ENCODE measurements at regions not wholly inside any gene's neighbourhood (a gene's known extent, or its start where the extent isn't known, plus 50 kb on each side); places are given as distances from the start of the nearest gene placed in this dataset.

DNA sequence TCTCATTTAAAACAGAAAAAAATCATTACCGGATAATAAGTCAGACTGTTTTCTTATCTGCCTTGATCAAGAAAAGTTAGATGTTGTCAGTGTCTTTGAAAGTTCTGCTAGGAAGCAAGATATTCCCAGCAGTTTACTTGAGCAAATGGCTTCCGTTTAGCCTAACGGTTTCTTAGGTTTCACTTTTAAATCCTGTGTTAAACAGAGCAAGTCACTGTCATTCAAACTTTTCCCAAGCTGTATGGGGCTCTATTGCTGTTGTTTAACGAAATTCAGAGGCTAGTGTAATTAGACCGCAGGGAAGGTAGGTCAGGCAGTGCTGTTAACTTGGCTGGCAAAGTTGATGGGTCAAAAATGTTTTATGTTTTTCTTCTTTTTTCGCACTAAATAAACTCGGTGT is 80.3 kb upstream of the NEIL3 start:
- TF ChIP-seq TAF1 (IDR thresholded peaks at IDR 0.05; ENCODE audit: borderline replicate concordance, insufficient read depth, low read length) (no peak), SIN3A (IDR thresholded peaks at IDR 0.05; ENCODE audit: borderline replicate concordance, insufficient read depth, low read length) (no peak), FOXP2 (optimal IDR thresholded peaks at IDR 0.05; ENCODE audit: borderline replicate concordance, extremely low read depth, extremely low read length, insufficient read depth) (no peak), POLR2AphosphoS5 (IDR thresholded peaks at IDR 0.05; ENCODE audit: low read depth, low read length) (no peak)
- TF ChIP-seq, protein P1, sequence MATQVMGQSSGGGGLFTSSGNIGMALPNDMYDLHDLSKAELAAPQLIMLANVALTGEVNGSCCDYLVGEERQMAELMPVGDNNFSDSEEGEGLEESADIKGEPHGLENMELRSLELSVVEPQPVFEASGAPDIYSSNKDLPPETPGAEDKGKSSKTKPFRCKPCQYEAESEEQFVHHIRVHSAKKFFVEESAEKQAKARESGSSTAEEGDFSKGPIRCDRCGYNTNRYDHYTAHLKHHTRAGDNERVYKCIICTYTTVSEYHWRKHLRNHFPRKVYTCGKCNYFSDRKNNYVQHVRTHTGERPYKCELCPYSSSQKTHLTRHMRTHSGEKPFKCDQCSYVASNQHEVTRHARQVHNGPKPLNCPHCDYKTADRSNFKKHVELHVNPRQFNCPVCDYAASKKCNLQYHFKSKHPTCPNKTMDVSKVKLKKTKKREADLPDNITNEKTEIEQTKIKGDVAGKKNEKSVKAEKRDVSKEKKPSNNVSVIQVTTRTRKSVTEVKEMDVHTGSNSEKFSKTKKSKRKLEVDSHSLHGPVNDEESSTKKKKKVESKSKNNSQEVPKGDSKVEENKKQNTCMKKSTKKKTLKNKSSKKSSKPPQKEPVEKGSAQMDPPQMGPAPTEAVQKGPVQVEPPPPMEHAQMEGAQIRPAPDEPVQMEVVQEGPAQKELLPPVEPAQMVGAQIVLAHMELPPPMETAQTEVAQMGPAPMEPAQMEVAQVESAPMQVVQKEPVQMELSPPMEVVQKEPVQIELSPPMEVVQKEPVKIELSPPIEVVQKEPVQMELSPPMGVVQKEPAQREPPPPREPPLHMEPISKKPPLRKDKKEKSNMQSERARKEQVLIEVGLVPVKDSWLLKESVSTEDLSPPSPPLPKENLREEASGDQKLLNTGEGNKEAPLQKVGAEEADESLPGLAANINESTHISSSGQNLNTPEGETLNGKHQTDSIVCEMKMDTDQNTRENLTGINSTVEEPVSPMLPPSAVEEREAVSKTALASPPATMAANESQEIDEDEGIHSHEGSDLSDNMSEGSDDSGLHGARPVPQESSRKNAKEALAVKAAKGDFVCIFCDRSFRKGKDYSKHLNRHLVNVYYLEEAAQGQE (IDR thresholded peaks at IDR 0.05; ENCODE audit: insufficient read depth in 1 of 2, low read depth in 2 of 2, low read length in 2 of 2), result no peak

DNA sequence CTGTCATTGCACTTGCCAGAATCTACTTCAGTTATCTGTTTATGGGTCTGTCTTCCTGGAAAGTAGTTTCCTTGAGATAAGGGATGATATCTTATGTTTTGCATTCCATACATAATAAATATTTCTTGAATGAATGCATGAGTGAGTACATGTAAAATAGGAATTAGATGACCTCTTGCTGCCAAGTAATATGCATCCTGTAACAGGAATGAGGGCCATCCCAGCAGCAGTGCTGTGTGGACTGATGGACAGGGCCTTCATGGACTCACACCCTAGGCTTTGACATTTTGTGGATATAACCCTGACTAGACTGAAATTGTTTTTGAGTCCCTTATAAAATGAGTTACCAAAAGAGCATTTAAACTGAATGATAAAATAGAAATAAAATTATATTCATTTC is 77.2 kb upstream of the NEIL3 start:
- TF ChIP-seq, protein P1 (IDR thresholded peaks at IDR 0.05; ENCODE audit: insufficient read depth in 1 of 2, low read depth in 2 of 2, low read length in 2 of 2), result no peak
- TF ChIP-seq SIN3A (IDR thresholded peaks at IDR 0.05; ENCODE audit: borderline replicate concordance, insufficient read depth, low read length) (no peak), POLR2AphosphoS5 (IDR thresholded peaks at IDR 0.05; ENCODE audit: low read depth, low read length) (no peak), TAF1 (IDR thresholded peaks at IDR 0.05; ENCODE audit: borderline replicate concordance, insufficient read depth, low read length) (no peak), FOXP2 (optimal IDR thresholded peaks at IDR 0.05; ENCODE audit: borderline replicate concordance, extremely low read depth, extremely low read length, insufficient read depth) (no peak)

DNA sequence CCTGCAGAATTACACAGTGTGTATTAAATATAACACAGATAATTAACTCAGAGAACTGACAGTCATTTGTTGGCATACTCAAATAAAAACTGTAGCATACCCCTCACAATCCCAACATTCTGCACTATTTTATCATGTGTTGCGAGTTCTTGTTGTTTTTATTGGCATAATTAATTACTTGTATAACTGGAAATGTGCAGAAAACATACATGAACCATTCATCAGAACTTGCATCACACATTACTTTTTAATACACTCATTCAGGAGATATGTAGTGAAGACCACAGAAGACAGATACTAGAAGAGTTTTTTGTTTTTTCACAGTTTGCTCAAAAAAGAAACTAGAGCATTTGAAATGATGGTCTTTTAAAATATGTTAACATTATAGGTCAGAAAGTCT is 74.6 kb upstream of the NEIL3 start:
- TF ChIP-seq FOXP2 (optimal IDR thresholded peaks at IDR 0.05; ENCODE audit: borderline replicate concordance, extremely low read depth, extremely low read length, insufficient read depth), result no peak
- no peak for TF ChIP-seq SIN3A (IDR thresholded peaks at IDR 0.05; ENCODE audit: borderline replicate concordance, insufficient read depth, low read length)
- TF ChIP-seq TAF1 (IDR thresholded peaks at IDR 0.05; ENCODE audit: borderline replicate concordance, insufficient read depth, low read length), result no peak
- no peak for TF ChIP-seq POLR2AphosphoS5 (IDR thresholded peaks at IDR 0.05; ENCODE audit: low read depth, low read length)
- TF ChIP-seq, protein P1 (IDR thresholded peaks at IDR 0.05; ENCODE audit: insufficient read depth in 1 of 2, low read depth in 2 of 2, low read length in 2 of 2), result no peak

DNA sequence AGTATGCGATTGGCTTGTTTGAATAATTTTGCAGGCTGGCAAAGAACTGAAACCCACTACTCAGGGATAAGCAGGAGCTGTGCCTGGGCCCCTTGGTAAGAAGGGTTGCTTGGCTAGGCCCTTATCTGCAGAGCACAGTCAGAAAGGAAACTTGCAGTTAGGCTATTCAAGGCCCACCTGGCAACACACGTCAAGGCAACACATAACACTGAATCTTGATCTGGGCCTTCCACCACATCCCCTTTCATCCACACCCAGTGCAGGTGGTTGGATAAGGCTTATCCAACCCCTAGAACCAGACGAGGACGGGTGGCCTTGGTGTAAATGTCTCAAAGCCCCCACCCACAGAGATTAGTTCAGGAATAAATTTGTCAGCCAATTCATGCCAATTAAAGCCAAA is 72.8 kb upstream of the NEIL3 start:
- no peak for TF ChIP-seq FOXP2 (optimal IDR thresholded peaks at IDR 0.05; ENCODE audit: borderline replicate concordance, extremely low read depth, extremely low read length, insufficient read depth)
- TF ChIP-seq, protein P1 (IDR thresholded peaks at IDR 0.05; ENCODE audit: insufficient read depth in 1 of 2, low read depth in 2 of 2, low read length in 2 of 2), result no peak
- TF ChIP-seq POLR2AphosphoS5 (IDR thresholded peaks at IDR 0.05; ENCODE audit: low read depth, low read length), result no peak
- TF ChIP-seq TAF1 (IDR thresholded peaks at IDR 0.05; ENCODE audit: borderline replicate concordance, insufficient read depth, low read length), result no peak
- TF ChIP-seq SIN3A (IDR thresholded peaks at IDR 0.05; ENCODE audit: borderline replicate concordance, insufficient read depth, low read length), result no peak

DNA sequence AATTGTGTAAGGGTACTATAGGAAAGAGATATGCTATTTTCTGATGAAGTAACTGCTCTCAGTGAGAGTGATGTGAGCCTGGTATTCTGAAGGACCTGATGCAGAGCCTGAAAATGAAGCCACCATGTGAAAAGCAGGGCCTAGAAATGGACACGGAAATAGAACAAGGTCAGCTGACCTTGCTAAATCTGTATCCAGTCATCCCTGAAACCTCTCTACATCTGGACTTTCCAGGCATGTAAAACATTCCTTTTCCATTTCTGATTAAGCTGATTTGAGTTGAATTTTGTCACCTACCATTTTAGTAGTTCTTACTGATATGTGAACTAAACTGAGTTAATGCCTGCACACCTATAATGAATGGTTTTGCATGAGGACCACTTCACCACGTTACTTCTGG is 72.4 kb upstream of the NEIL3 start:
- TF ChIP-seq SIN3A (IDR thresholded peaks at IDR 0.05; ENCODE audit: borderline replicate concordance, insufficient read depth, low read length), result no peak
- TF ChIP-seq TAF1 (IDR thresholded peaks at IDR 0.05; ENCODE audit: borderline replicate concordance, insufficient read depth, low read length), result no peak
- TF ChIP-seq, protein P1 (IDR thresholded peaks at IDR 0.05; ENCODE audit: insufficient read depth in 1 of 2, low read depth in 2 of 2, low read length in 2 of 2), result no peak
- TF ChIP-seq FOXP2 (optimal IDR thresholded peaks at IDR 0.05; ENCODE audit: borderline replicate concordance, extremely low read depth, extremely low read length, insufficient read depth), result no peak
- no peak for TF ChIP-seq POLR2AphosphoS5 (IDR thresholded peaks at IDR 0.05; ENCODE audit: low read depth, low read length)

Measured in PFSK-1 (cell line).